HUES6 (cell line): ENCODE measurements at regions not wholly inside any gene's neighbourhood (a gene's known extent, or its start where the extent isn't known, plus 50 kb on each side); places are given as distances from the start of the nearest gene placed in this dataset.
"Not testable (repeated sequence)": the region's sequence is repeated elsewhere in the genome, so short reads cannot be mapped to it uniquely, and the experiment has no call there.

Source experiments
- H3K27ac ChIP-seq: 2 replicates; pipeline ENCODE4 v1.7.0; 2013; ENCODE audit warnings: low read depth, mild to moderate bottlenecking, low read length, inconsistent platforms
- H3K27me3 ChIP-seq: 2 replicates; pipeline ENCODE4 v1.6.1; 2013; ENCODE audit warnings: low read length; ENCODE audit not compliant: control insufficient read depth, insufficient read depth
- H3K36me3 ChIP-seq: 2 replicates; pipeline ENCODE4 v1.6.1; 2013; ENCODE audit warnings: low read length; ENCODE audit not compliant: control insufficient read depth, insufficient read depth
- H3K4me1 ChIP-seq: 2 replicates; pipeline ENCODE4 v1.6.1; 2013; ENCODE audit warnings: low read length; ENCODE audit not compliant: control insufficient read depth, insufficient read depth
- H3K4me3 ChIP-seq: 2 replicates; pipeline ENCODE4 v1.5.1; 2013; ENCODE audit warnings: low read depth, low read length
- H3K9ac ChIP-seq: one replicate; pipeline ENCODE4 v1.6.1; 2013; ENCODE audit warnings: mild to moderate bottlenecking, low read length
- H3K9me3 ChIP-seq: 2 replicates; pipeline ENCODE4 v1.6.1; 2013; ENCODE audit warnings: low read depth, low read length; ENCODE audit not compliant: control insufficient read depth, insufficient read depth

DNA sequence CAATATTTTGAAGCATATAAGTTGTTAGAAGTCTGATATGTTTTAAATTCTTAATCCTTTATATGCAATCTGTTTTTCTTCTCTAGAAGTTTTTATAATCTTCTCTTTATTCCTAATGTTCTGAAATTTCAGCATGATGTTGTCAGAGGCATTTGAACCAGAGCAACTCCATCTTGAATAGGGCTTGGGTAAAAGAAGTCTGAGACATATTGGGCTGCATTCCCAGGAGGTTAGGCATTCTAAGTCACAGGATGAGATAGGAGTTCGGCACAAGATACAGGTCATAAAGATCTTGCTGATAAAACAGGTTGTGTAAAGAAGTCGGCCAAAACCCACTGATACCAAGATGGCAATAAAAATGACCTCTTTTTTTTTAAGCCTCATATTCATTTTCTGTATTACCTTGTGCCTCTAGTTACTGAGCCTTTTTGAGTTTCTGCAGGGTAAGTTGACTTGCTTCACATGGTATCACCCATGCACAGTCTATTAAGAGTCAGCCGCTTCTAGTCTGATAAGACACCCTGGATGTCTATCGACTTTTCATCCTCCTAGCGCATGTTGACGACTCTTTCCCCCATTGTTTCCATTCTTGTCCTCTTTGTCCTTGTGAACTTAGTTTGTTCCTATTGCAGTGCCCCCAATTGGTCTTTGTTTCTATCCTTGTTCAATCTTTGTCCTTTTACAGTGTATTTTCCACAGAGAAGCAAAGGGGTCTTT, 80.8 kb upstream of the RNU6-1 start:
- Histone ChIP-seq H3K36me3 (no peaks in the 10 kb centered on the region), H3K4me1 (peaks cover 30% of the 10 kb centered on the region), H3K9me3 (no peaks in the 10 kb centered on the region), H3K4me3 (no peak overlapping the region), H3K27ac (no peak overlapping the region), H3K9ac (no peak overlapping the region), H3K27me3 (no peaks in the 10 kb centered on the region)

DNA sequence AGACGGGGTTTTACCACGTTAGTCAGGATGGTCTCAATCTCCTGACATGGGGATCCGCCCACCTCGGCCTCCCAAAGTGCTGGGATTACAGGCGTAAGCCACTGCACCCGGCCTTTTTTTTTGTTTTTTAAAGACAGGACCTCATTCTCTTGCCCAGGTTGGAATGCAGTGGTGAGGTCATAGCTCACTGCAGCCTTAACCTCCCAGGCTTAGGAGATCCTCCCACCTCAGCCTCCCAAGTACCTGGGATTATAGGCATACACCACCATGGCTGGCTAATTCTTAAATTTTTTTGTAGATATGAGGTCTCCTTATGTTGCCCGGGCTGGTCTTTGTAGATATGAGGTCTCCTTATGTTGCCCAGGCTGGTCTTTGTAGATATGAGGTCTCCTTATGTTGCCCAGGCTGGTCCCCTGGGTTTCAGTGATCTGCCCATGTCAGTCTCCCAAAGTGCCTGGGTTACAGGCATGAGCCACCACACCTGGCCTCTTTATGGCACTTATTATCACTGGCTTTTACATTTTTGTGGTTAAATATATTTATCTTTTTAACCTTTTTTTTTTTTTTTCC, 82.3 kb upstream of the RNU6-1 start:
- Histone ChIP-seq H3K4me3 (no peak overlapping the region), H3K27me3 (no peaks in the 10 kb centered on the region), H3K9ac (no peak overlapping the region), H3K27ac (no peak overlapping the region), H3K36me3 (no peaks in the 10 kb centered on the region), H3K9me3 (no peaks in the 10 kb centered on the region), H3K4me1 (peaks cover 17% of the 10 kb centered on the region)

DNA sequence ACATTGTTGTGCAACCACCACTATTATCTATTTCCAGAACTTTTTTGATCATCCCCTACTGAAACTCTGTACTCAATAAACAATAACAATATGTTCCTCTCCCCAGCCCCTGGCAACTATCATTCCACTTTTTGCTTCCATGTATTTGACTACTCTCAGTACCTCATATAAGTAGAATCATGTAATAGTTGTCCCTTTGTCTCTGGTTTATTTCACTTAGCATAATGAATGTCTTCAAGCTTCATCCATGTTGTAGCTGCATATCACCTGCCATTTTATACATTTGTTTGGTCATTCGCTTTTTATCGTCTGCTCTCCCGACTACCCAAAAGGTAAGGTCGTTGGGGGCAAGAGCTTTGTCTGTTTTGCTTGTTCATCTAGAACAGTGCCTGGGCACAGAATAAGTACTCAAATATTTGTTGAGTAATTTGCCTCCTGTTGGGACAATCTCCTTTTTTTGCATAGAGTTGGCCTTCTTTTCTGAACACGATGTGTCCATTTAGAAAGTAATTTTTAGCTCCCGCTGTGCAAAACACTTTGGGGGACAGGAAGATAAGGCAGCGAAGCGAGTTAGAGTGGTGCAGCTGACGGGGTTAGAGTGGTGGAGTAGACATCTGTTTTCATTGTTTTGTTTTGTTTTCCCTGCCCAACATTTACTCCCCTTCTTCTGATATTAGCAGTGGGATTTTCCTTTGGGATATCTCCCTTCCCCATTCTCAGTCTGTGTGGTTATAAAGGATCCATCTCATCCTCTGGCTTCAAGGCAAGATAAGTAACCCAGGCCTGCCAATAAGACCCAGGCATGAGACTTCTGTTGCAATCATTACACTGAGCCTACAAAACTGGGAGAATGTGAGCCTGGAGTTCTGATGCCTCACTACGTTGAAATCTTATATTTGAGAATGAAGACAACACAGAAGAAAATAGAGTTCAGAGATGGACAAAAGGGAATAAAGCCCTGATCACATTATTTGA, 83.4 kb upstream of the RNU6-1 start:
- Histone ChIP-seq H3K27me3 (no peaks in the 10 kb centered on the region), H3K27ac (no peak overlapping the region), H3K4me3 (no peak overlapping the region), H3K4me1 (peaks cover 10% of the 10 kb centered on the region), H3K9ac (no peak overlapping the region), H3K36me3 (no peaks in the 10 kb centered on the region), H3K9me3 (no peaks in the 10 kb centered on the region)

DNA sequence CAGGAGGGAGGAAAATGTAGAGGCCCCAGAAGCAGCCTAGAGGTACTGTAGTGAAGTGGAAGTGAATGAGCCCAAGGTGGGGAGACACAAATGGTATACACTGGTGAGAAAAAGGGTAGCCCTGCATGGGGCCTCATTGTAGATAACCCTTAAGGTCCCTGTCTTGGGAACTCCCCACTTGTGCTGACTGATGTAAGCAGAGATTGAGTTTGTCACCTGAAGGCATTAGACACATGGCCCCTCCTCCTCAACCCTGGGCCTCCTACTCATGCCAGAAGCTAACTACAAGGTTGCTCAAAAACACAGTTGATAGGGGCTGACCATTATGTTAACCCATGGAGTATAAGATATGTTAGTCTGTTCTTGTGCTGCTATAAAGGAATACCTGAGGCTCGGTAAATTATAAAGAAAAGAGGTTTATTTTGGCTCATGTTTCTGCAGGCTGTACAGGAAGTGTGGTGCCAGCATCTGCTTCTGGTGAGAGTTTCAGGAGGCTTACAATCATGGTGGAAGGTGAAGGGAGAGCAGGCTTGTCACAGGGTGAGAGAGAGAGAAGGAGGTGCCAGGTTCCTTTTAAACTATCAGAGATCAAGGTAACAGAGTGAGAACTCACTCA, 84.6 kb upstream of the RNU6-1 start:
- Histone ChIP-seq H3K4me1 (peaks cover 8% of the 10 kb centered on the region; the same call in 1 of the 2 replicates), H3K27me3 (no peaks in the 10 kb centered on the region), H3K9me3 (no peaks in the 10 kb centered on the region), H3K36me3 (no peaks in the 10 kb centered on the region), H3K9ac (no peak overlapping the region), H3K4me3 (no peak overlapping the region), H3K27ac (no peak overlapping the region)

DNA sequence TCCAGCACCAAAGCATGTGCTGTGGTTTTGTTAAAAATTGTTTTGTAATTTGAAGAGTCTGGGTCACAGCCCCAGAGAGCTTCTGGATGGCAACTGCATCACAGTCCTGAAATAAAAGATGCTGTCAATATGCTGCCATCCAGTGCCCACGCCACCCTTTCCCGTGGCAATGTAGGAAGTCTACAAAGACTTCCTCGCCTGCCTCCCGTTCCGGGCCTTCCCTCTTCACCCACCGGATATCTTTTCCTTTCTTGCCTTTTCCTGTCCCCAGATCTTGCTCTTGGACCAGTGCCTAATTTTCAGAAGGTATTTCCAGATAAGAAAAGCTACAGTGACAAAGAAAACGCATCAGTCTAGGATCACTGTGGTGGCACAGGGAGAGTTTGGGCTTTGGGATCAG, 85.3 kb upstream of the RNU6-1 start:
- Histone ChIP-seq H3K36me3 (no peaks in the 10 kb centered on the region), H3K4me1 (peaks cover 8% of the 10 kb centered on the region; the same call in 1 of the 2 replicates), H3K9ac (no peak overlapping the region), H3K27me3 (no peaks in the 10 kb centered on the region), H3K9me3 (no peaks in the 10 kb centered on the region), H3K27ac (no peak overlapping the region), H3K4me3 (no peak overlapping the region)

DNA sequence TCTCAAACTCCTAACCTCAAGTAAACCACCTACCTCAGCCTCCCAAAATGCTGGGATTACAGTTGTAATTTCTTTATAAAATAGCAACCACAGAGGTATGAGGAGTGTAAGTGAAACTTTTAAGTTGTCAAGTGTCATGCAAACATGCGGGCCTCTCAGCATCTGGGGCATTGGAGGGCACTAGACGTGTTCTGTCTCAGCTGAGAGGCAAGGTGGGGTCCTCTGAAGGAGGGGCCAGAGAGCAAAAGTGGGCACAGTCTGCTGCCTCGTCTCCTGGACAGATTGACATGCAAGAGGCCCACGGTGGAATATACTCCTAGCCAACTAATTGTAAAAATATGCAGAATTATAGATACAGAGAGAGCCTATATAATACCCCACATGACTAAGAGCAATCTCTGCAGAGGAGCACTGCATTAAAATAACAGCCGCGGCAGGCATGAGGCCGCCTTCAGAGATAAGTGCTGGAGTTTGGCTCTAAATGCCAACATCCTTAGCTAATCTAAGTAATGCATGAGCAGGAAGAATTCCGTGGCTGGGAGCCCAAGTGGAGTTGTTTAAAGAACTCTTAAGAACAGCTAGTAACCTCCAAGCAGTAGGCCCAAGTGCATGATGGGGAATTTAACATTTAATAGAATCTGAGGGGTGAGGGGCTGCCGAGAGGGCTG, 87.8 kb upstream of the RNU6-1 start:
- no peak overlapping the region for H3K27ac ChIP-seq
- H3K9me3 ChIP-seq = peaks cover 4% of the 10 kb centered on the region
- no peak overlapping the region for H3K4me3 ChIP-seq
- H3K4me1 ChIP-seq = peaks cover 8% of the 10 kb centered on the region; the same call in 1 of the 2 replicates
- H3K9ac ChIP-seq = no peak overlapping the region
- no peaks in the 10 kb centered on the region for H3K36me3 ChIP-seq
- H3K27me3 ChIP-seq = no peaks in the 10 kb centered on the region

DNA sequence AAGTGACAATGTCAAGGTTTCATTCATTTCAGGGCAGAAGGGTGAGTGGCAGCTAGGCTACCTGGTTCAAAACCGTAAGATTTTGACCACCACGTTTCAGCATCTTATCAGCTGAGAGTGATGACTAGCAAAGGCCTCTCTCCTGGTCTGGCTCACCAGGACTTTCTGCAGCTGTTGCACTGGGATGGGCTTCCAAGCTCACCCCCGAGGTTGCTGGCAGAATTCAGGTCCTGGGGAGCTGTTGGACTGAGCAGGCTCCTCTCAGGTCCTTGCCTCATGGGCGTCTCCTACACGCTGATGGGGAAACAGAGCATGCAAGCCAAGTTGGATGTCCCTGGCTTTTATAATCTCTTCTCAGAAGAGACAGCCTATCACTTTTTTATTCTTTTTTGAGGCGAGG, 88.8 kb upstream of the RNU6-1 start:
- Histone ChIP-seq H3K4me3 (no peak overlapping the region), H3K9me3 (peaks cover 8% of the 10 kb centered on the region), H3K27me3 (no peaks in the 10 kb centered on the region), H3K36me3 (no peaks in the 10 kb centered on the region), H3K9ac (no peak overlapping the region), H3K27ac (no peak overlapping the region), H3K4me1 (peaks cover 6% of the 10 kb centered on the region; the same call in 1 of the 2 replicates)

DNA sequence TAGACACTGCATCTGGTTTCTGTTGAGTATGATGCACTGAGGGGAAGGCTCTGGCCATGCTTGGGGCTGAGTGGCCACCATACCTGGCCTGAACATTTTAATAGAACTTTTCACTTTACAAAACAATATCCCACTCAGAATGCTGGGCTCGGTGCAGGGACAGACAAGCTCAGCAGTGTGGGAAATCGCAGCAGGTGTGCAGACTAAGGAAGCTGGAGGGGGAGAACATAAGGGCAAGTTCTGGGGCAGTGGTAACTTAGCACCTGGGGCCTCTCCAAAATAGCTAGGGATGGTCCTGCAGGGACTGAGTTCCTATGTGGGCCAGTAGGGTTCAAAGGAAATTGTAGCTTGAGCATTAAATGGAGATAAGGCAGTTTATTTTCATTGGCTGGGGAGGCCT, 90.9 kb upstream of the RNU6-1 start:
- H3K4me3 ChIP-seq = no peak overlapping the region
- H3K36me3 ChIP-seq = no peaks in the 10 kb centered on the region

DNA sequence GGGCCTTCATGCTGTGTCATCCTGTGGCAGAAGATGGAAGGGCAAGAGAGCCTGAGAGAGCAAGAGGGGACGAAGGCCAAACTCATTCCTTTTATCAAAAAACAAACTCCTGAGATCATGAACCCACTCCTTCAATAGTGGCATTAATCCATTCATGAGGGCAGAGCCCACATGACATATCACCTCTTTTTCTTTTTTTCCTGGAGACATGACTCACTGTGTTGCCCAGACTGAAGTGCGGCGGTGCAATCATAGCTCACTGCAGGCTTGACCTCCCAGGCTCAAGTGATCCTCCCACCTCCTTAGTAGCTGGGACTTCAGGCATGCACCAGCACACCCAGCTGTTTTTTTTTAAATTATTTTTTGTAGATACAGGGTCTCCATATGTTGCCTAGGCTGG, 92.0 kb upstream of the RNU6-1 start:
- H3K4me3 ChIP-seq = no peak overlapping the region
- H3K27me3 ChIP-seq = no peaks in the 10 kb centered on the region
- no peak overlapping the region for H3K27ac ChIP-seq
- H3K36me3 ChIP-seq = no peaks in the 10 kb centered on the region
- peaks cover 4% of the 10 kb centered on the region; the same call in 1 of the 2 replicates for H3K4me1 ChIP-seq
- no peak overlapping the region for H3K9ac ChIP-seq
- peaks cover 14% of the 10 kb centered on the region for H3K9me3 ChIP-seq

More for the DNA sequence above, 90.9 kb upstream of the RNU6-1 start:
- no peak overlapping the region for H3K9ac ChIP-seq
- H3K27ac ChIP-seq = no peak overlapping the region
- peaks cover 12% of the 10 kb centered on the region for H3K9me3 ChIP-seq
- H3K4me1 ChIP-seq = peaks cover 4% of the 10 kb centered on the region; the same call in 1 of the 2 replicates
- no peaks in the 10 kb centered on the region for H3K27me3 ChIP-seq

DNA sequence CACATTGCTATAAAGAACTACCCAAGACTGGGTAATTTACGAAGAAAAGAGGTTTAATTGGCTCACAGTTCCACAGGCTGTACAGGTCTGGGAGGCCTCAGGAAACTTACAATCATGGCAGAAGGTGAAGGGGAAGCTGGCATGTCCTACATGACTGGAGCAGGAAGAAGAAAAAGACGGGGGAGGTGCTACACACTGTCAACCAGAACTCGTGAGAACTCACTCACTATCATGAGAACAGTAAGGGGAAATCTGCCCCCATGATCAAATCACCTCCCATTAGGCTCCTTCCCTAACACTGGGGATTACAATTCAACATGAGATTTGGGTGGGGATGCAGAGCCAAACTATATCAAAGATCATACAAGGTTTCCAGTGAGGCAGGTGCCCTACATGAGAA, 94.3 kb upstream of the RNU6-1 start:
- H3K27me3 ChIP-seq, H3K36me3 ChIP-seq, H3K27ac ChIP-seq: not testable (repeated sequence)

More for the DNA sequence above, 94.3 kb upstream of the RNU6-1 start:
- not testable (repeated sequence) for H3K9ac ChIP-seq, H3K4me3 ChIP-seq
- H3K4me1 ChIP-seq = peaks cover 15% of the 10 kb centered on the region; the same call in 1 of the 2 replicates
- H3K9me3 ChIP-seq = peaks cover 14% of the 10 kb centered on the region
